ENCODE measurements at regions not wholly inside any gene's neighbourhood (a gene's known extent, or its start where the extent isn't known, plus 50 kb on each side); places are given as distances from the start of the nearest gene placed in this dataset.

GRCh38 chr9:80509358-80509757 lies 937.6 kb downstream of the TLE4 start:
- H3K4me3 ChIP-seq (ENCODE audit: low read length) = no peak overlapping the region
- H3K4me1 ChIP-seq (ENCODE audit: control insufficient read depth, insufficient read depth, low read length) = no peaks in the 10 kb centered on the region
- no peak overlapping the region for H3K27ac ChIP-seq (ENCODE audit: low read length)
- 76% methylated on average over 1 of the region's 1 CpG for WGBS
- H3K9me3 ChIP-seq (ENCODE audit: control insufficient read depth, low read length) = no peaks in the 10 kb centered on the region
- intact Hi-C loops (cut with DNase I) = no loop called here
- DNase-seq (no peak), ATAC-seq (no peak)
- no peaks in the 10 kb centered on the region for H3K27me3 ChIP-seq (ENCODE audit: control insufficient read depth, insufficient read depth)

GRCh38 chr9:80507611-80508010 lies 935.8 kb downstream of the TLE4 start:
- Histone ChIP-seq H3K9me3 (ENCODE audit: control insufficient read depth, low read length) (no peaks in the 10 kb centered on the region), H3K27me3 (ENCODE audit: control insufficient read depth, insufficient read depth) (no peaks in the 10 kb centered on the region), H3K27ac (ENCODE audit: low read length) (no peak overlapping the region), H3K4me3 (ENCODE audit: low read length) (no peak overlapping the region), H3K4me1 (ENCODE audit: control insufficient read depth, insufficient read depth, low read length) (no peaks in the 10 kb centered on the region)
- DNase-seq (no peak), ATAC-seq (no peak)
- WGBS = 75% methylated on average over 3 of the region's 3 CpGs
- intact Hi-C loops (cut with DNase I) = no loop called here

GRCh38 chr9:80504601-80505230 lies 933.0 kb downstream of the TLE4 start:
- Histone ChIP-seq H3K9me3 (ENCODE audit: control insufficient read depth, low read length) (no peaks in the 10 kb centered on the region), H3K27ac (ENCODE audit: low read length) (no peak overlapping the region), H3K4me1 (ENCODE audit: control insufficient read depth, insufficient read depth, low read length) (no peaks in the 10 kb centered on the region), H3K4me3 (ENCODE audit: low read length) (no peak overlapping the region), H3K27me3 (ENCODE audit: control insufficient read depth, insufficient read depth) (no peaks in the 10 kb centered on the region)
- DNase-seq (no peak), ATAC-seq (peak in 1 of 2 donors; percentile 85)
- intact Hi-C loops (cut with DNase I) = no loop called here
- 38% methylated on average over 7 of the region's 7 CpGs for WGBS

- Histone ChIP-seq H3K4me1 (ENCODE audit: control insufficient read depth, insufficient read depth, low read length) (no peaks in the 10 kb centered on the region), H3K27ac (ENCODE audit: low read length) (no peak overlapping the region), H3K9me3 (ENCODE audit: control insufficient read depth, low read length) (no peaks in the 10 kb centered on the region), H3K4me3 (ENCODE audit: low read length) (no peak overlapping the region), H3K27me3 (ENCODE audit: control insufficient read depth, insufficient read depth) (no peaks in the 10 kb centered on the region)
- ATAC-seq (peak; percentile 59 to 83), DNase-seq (no peak)
- WGBS = 21% methylated on average over 2 of the region's 2 CpGs
- intact Hi-C loops (cut with DNase I) = no loop called here
Measured at GRCh38 chr9:80503671-80504281, 932.0 kb downstream of the TLE4 start.

GRCh38 chr9:80502306-80502705 lies 930.5 kb downstream of the TLE4 start:
- intact Hi-C loops (cut with DNase I) = no loop called here
- ATAC-seq (no peak), DNase-seq (no peak)
- Histone ChIP-seq H3K9me3 (ENCODE audit: control insufficient read depth, low read length) (no peaks in the 10 kb centered on the region), H3K4me3 (ENCODE audit: low read length) (no peak overlapping the region), H3K27ac (ENCODE audit: low read length) (no peak overlapping the region), H3K27me3 (ENCODE audit: control insufficient read depth, insufficient read depth) (no peaks in the 10 kb centered on the region), H3K4me1 (ENCODE audit: control insufficient read depth, insufficient read depth, low read length) (no peaks in the 10 kb centered on the region)
- 54% methylated on average over 5 of the region's 5 CpGs for WGBS

GRCh38 chr9:80501635-80502034 lies 929.9 kb downstream of the TLE4 start:
- ATAC-seq (no peak), DNase-seq (no peak)
- WGBS = 53% methylated on average over 3 of the region's 3 CpGs

GRCh38 chr9:80500300-80500699 lies 928.5 kb downstream of the TLE4 start:
- intact Hi-C loops (cut with DNase I) = no loop called here
- no peak for DNase-seq
- Histone ChIP-seq H3K27me3 (ENCODE audit: control insufficient read depth, insufficient read depth) (no peaks in the 10 kb centered on the region), H3K27ac (ENCODE audit: low read length) (no peak overlapping the region), H3K4me1 (ENCODE audit: control insufficient read depth, insufficient read depth, low read length) (no peaks in the 10 kb centered on the region), H3K9me3 (ENCODE audit: control insufficient read depth, low read length) (no peaks in the 10 kb centered on the region), H3K4me3 (ENCODE audit: low read length) (no peak overlapping the region)
- WGBS = 89% methylated on average over 4 of the region's 4 CpGs
- no peak for ATAC-seq

More at GRCh38 chr9:80501635-80502034, 929.9 kb downstream of the TLE4 start:
- Histone ChIP-seq H3K9me3 (ENCODE audit: control insufficient read depth, low read length) (no peaks in the 10 kb centered on the region), H3K27ac (ENCODE audit: low read length) (no peak overlapping the region), H3K27me3 (ENCODE audit: control insufficient read depth, insufficient read depth) (no peaks in the 10 kb centered on the region), H3K4me1 (ENCODE audit: control insufficient read depth, insufficient read depth, low read length) (no peaks in the 10 kb centered on the region), H3K4me3 (ENCODE audit: low read length) (no peak overlapping the region)
- intact Hi-C loops (cut with DNase I) = no loop called here

- H3K4me1 ChIP-seq (ENCODE audit: control insufficient read depth, insufficient read depth, low read length) = no peaks in the 10 kb centered on the region
- no peaks in the 10 kb centered on the region for H3K9me3 ChIP-seq (ENCODE audit: control insufficient read depth, low read length)
- DNase-seq (no peak), ATAC-seq (peak in 1 of 2 donors; percentile 62)
- H3K27ac ChIP-seq (ENCODE audit: low read length) = no peak overlapping the region
- no peaks in the 10 kb centered on the region for H3K27me3 ChIP-seq (ENCODE audit: control insufficient read depth, insufficient read depth)
- no peak overlapping the region for H3K4me3 ChIP-seq (ENCODE audit: low read length)
- WGBS = 52% methylated on average over 6 of the region's 6 CpGs
- intact Hi-C loops (cut with DNase I) = no loop called here
Measured at GRCh38 chr9:80498001-80498555, 926.3 kb downstream of the TLE4 start.

- Histone ChIP-seq H3K27me3 (ENCODE audit: control insufficient read depth, insufficient read depth) (no peaks in the 10 kb centered on the region), H3K4me3 (ENCODE audit: low read length) (no peak overlapping the region), H3K27ac (ENCODE audit: low read length) (no peak overlapping the region), H3K4me1 (ENCODE audit: control insufficient read depth, insufficient read depth, low read length) (no peaks in the 10 kb centered on the region), H3K9me3 (ENCODE audit: control insufficient read depth, low read length) (no peaks in the 10 kb centered on the region)
- 82% methylated on average over 12 of the region's 12 CpGs for WGBS
- DNase-seq (no peak), ATAC-seq (no peak)
- intact Hi-C loops (cut with DNase I) = no loop called here
Measured at GRCh38 chr9:80496901-80497556, 925.3 kb downstream of the TLE4 start.

GRCh38 chr9:80493258-80493657 lies 921.5 kb downstream of the TLE4 start:
- DNase-seq = no peak
- intact Hi-C loops (cut with DNase I) = no loop called here
- no peak for ATAC-seq
- H3K27ac ChIP-seq (ENCODE audit: low read length) = no peak overlapping the region
- H3K9me3 ChIP-seq (ENCODE audit: control insufficient read depth, low read length) = no peaks in the 10 kb centered on the region
- H3K4me1 ChIP-seq (ENCODE audit: control insufficient read depth, insufficient read depth, low read length) = no peaks in the 10 kb centered on the region
- no peaks in the 10 kb centered on the region for H3K27me3 ChIP-seq (ENCODE audit: control insufficient read depth, insufficient read depth)
- no peak overlapping the region for H3K4me3 ChIP-seq (ENCODE audit: low read length)

- peak; percentile 74 to 83 for ATAC-seq
- Histone ChIP-seq H3K9me3 (ENCODE audit: control insufficient read depth, low read length) (no peaks in the 10 kb centered on the region), H3K4me1 (ENCODE audit: control insufficient read depth, insufficient read depth, low read length) (no peaks in the 10 kb centered on the region), H3K27ac (ENCODE audit: low read length) (no peak overlapping the region), H3K4me3 (ENCODE audit: low read length) (no peak overlapping the region), H3K27me3 (ENCODE audit: control insufficient read depth, insufficient read depth) (no peaks in the 10 kb centered on the region)
- peak; percentile 16 to 76 (median 70) for DNase-seq
- WGBS = 25% methylated on average over 3 of the region's 3 CpGs
- intact Hi-C loops (cut with DNase I) = no loop called here
Measured at GRCh38 chr9:80492221-80492620, 920.5 kb downstream of the TLE4 start.

Data from right cardiac atrium (tissue), 5 donors.